ENCODE measurements at regions not wholly inside any gene's neighbourhood (a gene's known extent, or its start where the extent isn't known, plus 50 kb on each side); places are given as distances from the start of the nearest gene placed in this dataset.

DNA sequence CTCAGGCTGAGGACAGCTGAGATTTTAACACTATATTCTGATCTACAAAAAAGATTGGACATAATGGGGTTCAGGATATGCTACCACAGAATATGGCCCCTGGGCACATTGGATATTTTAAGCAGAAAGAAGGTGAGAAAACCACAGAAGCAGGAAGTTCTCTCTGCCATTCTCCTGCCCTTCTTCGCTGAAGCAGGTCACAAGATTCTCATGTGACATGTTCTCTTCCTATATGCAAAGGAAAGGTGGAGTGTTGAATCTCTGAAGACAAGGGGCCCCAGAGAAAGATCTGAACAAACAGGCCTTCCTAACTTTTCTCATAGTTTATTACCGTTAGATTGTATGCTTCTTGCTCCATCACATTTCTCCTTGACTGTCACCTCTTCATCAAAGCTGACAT, 285.7 kb downstream of the S1PR1 start:
- TF ChIP-seq, protein P1, sequence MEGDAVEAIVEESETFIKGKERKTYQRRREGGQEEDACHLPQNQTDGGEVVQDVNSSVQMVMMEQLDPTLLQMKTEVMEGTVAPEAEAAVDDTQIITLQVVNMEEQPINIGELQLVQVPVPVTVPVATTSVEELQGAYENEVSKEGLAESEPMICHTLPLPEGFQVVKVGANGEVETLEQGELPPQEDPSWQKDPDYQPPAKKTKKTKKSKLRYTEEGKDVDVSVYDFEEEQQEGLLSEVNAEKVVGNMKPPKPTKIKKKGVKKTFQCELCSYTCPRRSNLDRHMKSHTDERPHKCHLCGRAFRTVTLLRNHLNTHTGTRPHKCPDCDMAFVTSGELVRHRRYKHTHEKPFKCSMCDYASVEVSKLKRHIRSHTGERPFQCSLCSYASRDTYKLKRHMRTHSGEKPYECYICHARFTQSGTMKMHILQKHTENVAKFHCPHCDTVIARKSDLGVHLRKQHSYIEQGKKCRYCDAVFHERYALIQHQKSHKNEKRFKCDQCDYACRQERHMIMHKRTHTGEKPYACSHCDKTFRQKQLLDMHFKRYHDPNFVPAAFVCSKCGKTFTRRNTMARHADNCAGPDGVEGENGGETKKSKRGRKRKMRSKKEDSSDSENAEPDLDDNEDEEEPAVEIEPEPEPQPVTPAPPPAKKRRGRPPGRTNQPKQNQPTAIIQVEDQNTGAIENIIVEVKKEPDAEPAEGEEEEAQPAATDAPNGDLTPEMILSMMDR (conservative IDR thresholded peaks at IDR 0.05 in 1 of 2, IDR thresholded peaks at IDR 0.05 in 1 of 2; ENCODE audit: extremely low read depth in 1 of 2, insufficient read depth in 1 of 2, low read depth in 1 of 2, low read length in 2 of 2) = no peak
- no peak for TF ChIP-seq EZH2 (IDR thresholded peaks at IDR 0.05; ENCODE audit: borderline replicate concordance, low read length)

Measured in mammary epithelial cell (primary cell).